GM12892 (cell line): ENCODE measurements at regions not wholly inside any gene's neighbourhood (a gene's known extent, or its start where the extent isn't known, plus 50 kb on each side); places are given as distances from the start of the nearest gene placed in this dataset.
"Not testable (repeated sequence)": the region's sequence is repeated elsewhere in the genome, so short reads cannot be mapped to it uniquely, and the experiment has no call there.

ENCODE experiments used
- DNase-seq: peaks from one replicate; pipeline ENCODE4 v3.0.0; 2011; ENCODE audit not compliant: insufficient read length
- FAIRE-seq: peaks from 2 replicates; lab custom pipeline; 2011; peaks lifted over from hg19 to GRCh38; lab: Jason Lieb, UNC
- POLR2A ChIP-seq: IDR thresholded peaks from 2 replicates; pipeline ENCODE4 v1.6.1; 2011; ENCODE audit warnings: low read depth, low read length, control low read depth
- POLR2AphosphoS5 ChIP-seq: IDR thresholded peaks from 2 replicates; pipeline ENCODE4 v1.6.1; 2011; ENCODE audit warnings: low read depth, low read length, control low read depth
- TAF1 ChIP-seq: IDR thresholded peaks from 2 replicates; pipeline ENCODE4 v1.6.1; 2011; ENCODE audit warnings: low read depth, mild to moderate bottlenecking, control low read depth, low read length, borderline replicate concordance

- TF ChIP-seq POLR2A, result no peak
- no peak for TF ChIP-seq POLR2AphosphoS5
- no peak for TF ChIP-seq TAF1
- DNase-seq, result no peak
These were observed 260.7 kb upstream of the PRKCQ start for GRCh38 chr10:6840766-6841165.

GRCh38 chr10:6840201-6840691, 260.2 kb upstream of the PRKCQ start:
- no peak for DNase-seq
- TF ChIP-seq TAF1, result no peak
- no peak for TF ChIP-seq POLR2AphosphoS5
- no peak for TF ChIP-seq POLR2A
- FAIRE-seq, result no peak

More at GRCh38 chr10:6840766-6841165, 260.7 kb upstream of the PRKCQ start:
- FAIRE-seq, result no peak

GRCh38 chr10:6838118-6838517, 258.0 kb upstream of the PRKCQ start:
- TF ChIP-seq POLR2AphosphoS5 (no peak), POLR2A (no peak), TAF1 (no peak)
- DNase-seq (no peak), FAIRE-seq (no peak)

GRCh38 chr10:6833458-6834011, 253.5 kb upstream of the PRKCQ start:
- FAIRE-seq (no peak), DNase-seq (no peak)
- no peak for TF ChIP-seq POLR2A
- TF ChIP-seq TAF1, result no peak
- no peak for TF ChIP-seq POLR2AphosphoS5

- not testable (repeated sequence) for FAIRE-seq, DNase-seq
These were observed 250.9 kb upstream of the PRKCQ start for GRCh38 chr10:6830981-6831380.

GRCh38 chr10:6824793-6825192, 244.7 kb upstream of the PRKCQ start:
- FAIRE-seq, DNase-seq: not testable (repeated sequence)

GRCh38 chr10:6823770-6824169, 243.7 kb upstream of the PRKCQ start:
- TF ChIP-seq POLR2A (no peak), POLR2AphosphoS5 (no peak), TAF1 (no peak)
- FAIRE-seq, result no peak
- DNase-seq, result no peak

GRCh38 chr10:6819301-6819700, 239.2 kb upstream of the PRKCQ start:
- no peak for DNase-seq
- FAIRE-seq, result no peak
- TF ChIP-seq TAF1 (no peak), POLR2AphosphoS5 (no peak), POLR2A (no peak)

GRCh38 chr10:6817770-6818169, 237.7 kb upstream of the PRKCQ start:
- TF ChIP-seq POLR2A, result no peak
- DNase-seq (no peak), FAIRE-seq (no peak)

GRCh38 chr10:6815346-6815745, 235.3 kb upstream of the PRKCQ start:
- FAIRE-seq (no peak), DNase-seq (no peak)
- TF ChIP-seq POLR2AphosphoS5, result no peak
- TF ChIP-seq POLR2A, result no peak
- TF ChIP-seq TAF1, result no peak

- TF ChIP-seq POLR2AphosphoS5, result no peak
- TF ChIP-seq POLR2A, result no peak
- no peak for TF ChIP-seq TAF1
- no peak for FAIRE-seq
These were observed 233.8 kb upstream of the PRKCQ start for GRCh38 chr10:6813856-6814255.

GRCh38 chr10:6813306-6813705, 233.2 kb upstream of the PRKCQ start:
- FAIRE-seq (no peak), DNase-seq (no peak)
- TF ChIP-seq TAF1 (no peak), POLR2AphosphoS5 (no peak)

More at GRCh38 chr10:6813856-6814255, 233.8 kb upstream of the PRKCQ start:
- DNase-seq, result no peak

GRCh38 chr10:6811153-6811552, 231.1 kb upstream of the PRKCQ start:
- TF ChIP-seq POLR2A (no peak), POLR2AphosphoS5 (no peak), TAF1 (no peak)
- FAIRE-seq (no peak), DNase-seq (no peak)
